EH (cell line): ENCODE measurements at regions not wholly inside any gene's neighbourhood (a gene's known extent, or its start where the extent isn't known, plus 50 kb on each side); places are given as distances from the start of the nearest gene placed in this dataset.
"Not testable (repeated sequence)": the region's sequence is repeated elsewhere in the genome, so short reads cannot be mapped to it uniquely, and the experiment has no call there.

ENCODE experiments used
- DNase-seq: peaks from one replicate; pipeline ENCODE4 v3.0.0-alpha.2; 2015; ENCODE audit warnings: low read depth

DNA sequence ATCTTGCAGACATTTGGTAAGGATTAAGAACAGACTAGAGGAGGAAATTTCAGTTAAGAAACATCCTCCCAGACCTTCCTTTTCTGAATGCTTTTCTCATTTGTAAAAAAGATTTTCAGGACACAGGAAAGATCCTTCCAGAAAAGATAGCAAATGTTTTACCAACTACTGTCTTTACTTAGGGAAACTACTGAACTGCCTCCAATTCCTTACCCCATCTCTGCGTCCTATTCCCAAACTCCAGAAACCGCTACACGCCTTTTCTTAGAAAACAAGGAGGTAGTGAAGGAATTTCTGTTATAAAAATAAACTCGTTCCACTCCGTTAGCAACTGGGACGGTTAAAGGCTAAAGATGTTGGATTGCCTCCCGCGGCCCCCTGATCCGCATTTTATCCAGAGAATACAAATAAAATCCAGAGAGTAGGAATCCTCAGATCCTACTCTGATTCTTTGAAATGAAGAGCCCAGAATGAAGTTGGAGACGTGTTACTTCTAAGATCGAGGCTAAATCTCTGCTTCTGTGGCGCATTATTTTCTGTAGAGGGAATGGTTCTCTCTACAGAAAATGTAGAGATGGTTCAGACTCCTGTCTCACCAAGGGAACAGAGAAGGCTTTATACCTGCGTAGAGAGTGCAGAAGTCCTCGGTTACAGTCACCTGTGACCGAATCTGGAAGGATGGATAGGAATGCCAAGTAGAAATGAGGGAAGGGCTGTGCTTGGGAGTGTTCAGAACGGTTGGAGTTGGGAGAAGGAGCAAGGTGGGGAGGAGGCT, 133.0 kb downstream of the GPX5 start:
- DNase-seq, result no peak

DNA sequence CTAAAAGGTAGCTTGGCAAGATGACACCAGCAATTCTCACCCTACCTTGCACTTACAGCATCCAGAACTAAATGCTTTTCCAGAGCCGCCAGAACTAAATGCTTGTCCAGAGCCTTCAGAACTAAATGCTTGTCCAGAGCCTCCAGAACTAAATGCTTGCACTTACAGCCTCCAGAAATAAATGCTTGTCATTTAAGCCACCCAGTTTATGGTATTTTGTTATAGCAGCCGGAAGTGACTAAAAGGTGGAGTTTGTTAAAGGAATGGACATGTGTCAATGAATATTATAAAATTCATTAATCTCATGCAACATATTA, 133.5 kb downstream of the GPX5 start:
- no peak for DNase-seq

DNA sequence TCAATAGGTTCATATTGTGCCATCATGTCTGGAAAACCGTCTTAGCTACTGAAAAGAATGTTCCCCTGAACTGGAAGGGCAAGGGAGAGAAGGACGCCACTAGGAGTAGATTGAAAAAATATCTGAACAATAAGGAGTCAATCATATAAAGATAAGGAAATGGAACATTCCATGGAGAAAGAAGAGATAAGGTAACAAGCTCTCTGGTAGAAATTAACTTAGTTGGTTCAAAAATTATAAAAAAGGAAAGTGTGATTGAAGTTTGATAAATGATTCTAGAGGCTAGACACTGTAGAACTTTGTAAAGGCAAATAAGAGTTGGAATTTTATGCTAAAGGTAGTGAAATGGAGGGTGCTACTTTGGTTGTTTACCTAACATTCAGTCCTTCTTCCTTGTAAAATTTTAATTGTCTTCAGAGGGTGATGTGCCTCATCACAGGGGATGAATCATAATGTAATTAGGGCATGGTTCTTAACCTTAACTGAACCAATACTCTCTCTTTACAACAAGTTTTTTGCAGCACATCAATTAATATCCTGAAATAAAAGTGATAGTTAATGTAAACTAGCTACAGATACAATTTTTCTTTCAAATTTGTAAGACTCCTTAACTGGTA, 135.5 kb downstream of the GPX5 start:
- no peak for DNase-seq

DNA sequence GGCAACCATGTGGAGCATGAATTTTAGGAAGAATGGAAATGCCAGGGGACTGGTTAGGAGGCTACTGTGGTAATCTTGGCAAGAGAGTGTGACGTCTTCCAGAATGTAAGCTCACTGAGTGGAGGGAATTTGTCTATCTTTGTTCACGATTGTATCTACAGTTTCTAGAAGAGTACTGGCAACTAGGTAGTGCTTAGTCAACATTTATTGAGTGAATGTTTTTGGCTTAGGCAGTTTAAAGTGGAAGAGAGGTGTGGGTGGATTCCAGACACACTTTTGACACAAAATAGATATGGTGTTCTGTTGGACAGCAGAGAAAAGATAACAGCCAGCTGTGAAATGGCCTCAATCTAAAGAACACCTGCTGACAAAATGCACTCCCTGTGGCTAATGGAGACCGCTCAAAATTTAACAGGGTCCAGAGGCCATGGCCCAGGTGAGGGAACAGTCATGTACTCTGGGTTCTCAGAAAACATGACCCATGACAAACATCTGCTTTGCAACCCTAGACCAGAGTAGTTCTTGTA, 139.3 kb downstream of the GPX5 start:
- DNase-seq, result no peak

DNA sequence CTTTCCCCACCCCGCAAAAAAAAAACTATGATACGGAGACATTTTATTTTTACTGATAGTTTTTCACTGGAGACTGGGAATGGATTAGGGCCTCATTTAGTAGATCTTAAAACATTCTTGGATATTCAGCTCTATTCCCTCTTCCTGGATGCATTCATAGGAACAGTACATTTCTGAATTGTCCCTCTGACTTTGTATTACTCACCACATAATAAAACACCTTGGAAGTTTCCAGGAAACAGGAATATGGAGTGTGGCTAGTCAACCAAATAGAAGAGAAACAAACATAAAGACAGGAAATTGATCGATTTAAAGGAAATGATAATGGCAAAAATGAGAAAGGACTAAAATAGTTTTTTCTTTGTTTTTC, 147.7 kb downstream of the GPX5 start:
- no peak for DNase-seq

DNA sequence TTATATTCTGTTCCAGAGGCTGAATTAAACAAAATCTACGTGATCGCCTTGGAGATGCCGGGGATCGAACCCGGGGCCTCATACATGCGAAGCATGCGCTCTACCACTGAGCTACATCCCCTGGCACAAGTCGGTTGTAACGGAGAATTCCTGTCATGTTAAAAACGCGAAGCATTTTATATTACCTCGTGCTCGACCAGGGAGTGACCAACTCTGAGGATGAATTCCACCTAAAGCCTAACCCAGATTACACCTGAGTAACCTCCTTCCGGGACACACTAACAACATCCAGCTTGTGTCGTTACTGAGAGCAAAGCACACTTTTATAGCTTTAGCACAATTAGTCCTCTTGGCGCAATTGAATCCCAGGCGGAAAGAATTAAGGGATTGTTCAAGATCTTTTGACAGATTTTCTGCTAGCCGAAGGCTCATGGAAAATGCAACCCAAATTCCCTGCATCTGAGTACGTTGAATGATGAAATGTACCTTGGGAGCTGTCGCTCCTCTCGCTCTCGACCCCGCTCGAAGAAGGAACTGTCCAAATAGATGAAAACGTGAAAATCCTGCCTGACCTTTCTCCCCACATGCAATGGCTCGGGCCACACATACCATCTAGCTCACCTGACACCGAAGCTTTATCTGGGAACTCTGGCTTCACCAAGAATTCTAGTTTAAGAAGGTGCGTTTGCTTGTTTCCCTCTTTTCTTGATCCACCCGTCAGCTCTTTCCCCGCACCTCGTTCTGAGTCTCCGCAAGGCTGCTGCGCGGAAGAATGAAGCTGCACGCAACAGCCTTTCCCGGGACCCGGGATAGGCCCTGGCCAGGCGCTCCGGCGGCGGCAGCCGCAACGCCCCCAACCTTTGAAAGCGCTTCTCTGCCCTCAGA, 148.3 kb downstream of the GPX5 start:
- DNase-seq, result peak; percentile 73

DNA sequence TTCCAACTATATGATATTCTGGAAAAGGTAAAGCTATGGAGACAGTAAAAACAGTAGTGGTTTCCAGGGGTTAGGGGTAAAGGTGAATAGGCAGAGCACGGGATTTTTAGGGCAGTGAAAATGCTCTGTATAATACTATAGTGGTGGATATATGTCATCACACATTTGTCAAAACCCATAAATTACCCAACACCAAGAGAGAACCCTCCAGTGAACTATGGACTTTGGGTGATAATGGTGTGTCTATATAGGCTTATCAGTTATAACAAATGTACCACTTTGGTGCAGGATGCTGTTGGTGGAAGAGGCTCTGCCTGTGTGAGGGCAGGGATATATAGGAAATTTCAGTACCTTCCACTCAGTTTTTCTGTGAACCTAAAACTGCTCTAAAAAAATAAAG, 149.9 kb downstream of the GPX5 start:
- DNase-seq, result no peak

DNA sequence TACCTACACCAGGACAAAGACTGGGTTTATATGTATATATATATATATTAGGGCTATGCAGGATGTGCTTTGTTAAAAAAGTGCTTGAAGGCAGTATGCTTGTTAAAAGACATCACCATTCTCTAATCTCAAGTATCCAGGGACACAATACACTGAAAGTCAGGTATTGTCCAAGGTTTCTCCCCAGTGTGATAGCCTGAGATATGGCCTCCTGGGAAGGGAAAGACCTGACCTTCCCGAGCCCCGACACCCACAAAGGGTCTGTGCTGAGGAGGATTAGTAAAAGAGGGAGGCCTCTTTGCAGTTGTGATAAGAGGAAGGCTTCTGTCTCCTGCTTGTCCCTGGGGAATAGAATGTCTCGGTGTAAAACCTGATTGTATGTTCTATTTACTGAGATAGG, 156.9 kb downstream of the GPX5 start:
- DNase-seq, result no peak

DNA sequence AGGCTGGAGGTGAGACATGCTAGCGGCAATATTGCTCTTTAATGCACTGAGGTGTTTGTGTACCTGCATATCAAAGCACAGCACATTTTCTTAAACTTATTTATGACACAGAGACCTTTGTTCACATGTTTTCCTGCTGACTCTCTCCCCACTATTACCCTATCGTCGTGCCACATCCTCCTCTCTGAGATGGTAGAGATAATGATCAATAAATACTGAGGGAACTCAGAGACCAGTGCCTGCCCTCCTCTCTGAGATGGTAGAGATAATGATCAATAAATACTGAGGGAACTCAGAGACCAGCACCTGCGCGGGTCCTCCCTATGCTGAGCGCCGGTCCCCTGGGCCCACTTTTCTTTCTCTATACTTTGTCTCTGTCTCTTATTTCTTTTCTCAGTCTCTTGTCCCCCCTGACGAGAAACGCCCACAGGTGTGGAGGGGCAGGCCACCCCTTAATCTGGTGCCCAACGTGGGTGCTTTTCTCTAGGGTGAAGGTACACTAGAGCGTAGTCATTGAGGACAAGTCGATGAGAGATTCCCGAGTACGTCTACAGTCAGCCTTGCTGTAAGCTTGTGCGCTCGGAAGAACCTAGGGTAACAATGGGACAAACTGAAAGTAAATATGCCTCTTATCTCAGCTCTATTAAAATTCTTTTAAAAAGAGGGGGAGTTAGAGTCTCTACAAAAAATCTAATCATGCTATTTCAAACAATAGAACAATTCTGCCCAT, 157.4 kb downstream of the GPX5 start:
- not testable (repeated sequence) for DNase-seq

DNA sequence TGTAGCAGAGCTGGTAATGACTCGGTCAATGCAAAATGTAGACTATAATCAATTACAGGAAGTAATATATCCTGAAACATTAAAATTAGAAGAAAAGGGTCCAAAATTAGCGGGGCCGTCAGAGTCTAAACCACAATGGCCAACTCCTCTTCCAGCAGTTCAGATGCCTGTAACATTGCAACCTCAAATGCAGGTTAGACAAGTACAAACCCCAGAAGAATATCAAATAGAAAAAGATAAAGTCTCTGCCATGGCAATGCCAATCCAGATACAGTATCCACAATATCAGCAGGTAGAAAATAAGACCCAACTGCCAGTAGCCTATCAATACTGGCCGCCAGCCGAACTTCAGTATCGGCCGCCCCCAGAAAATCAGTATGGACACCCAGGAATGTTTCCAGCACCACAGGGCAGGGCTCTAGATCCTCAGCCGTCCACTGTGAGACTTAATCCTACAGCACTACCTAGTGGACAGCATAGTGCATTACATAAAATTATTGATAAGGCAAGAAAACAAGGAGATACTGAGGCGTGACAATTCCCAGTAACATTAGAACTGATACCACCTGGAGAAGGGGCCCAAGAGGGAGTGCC, 158.4 kb downstream of the GPX5 start:
- DNase-seq, result peak; percentile 59

DNA sequence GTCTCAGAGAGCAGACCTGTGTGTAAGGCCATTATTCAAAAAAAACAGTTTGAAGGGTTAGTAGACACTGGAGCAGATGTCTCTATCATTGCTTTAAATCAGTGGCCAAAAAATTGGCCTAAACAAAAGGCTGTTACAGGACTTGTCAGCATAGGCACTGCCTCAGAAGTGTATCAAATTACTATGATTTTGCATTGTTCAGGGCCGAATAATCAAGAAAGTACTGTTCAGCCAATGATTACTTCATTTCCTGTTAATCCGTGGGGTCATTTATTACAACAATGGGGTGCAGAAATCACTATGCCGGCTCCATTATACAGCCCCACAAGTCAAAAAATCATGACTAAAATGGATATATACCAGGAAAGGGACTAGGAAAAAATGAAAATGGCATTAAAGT, 160.3 kb downstream of the GPX5 start:
- not testable (repeated sequence) for DNase-seq

DNA sequence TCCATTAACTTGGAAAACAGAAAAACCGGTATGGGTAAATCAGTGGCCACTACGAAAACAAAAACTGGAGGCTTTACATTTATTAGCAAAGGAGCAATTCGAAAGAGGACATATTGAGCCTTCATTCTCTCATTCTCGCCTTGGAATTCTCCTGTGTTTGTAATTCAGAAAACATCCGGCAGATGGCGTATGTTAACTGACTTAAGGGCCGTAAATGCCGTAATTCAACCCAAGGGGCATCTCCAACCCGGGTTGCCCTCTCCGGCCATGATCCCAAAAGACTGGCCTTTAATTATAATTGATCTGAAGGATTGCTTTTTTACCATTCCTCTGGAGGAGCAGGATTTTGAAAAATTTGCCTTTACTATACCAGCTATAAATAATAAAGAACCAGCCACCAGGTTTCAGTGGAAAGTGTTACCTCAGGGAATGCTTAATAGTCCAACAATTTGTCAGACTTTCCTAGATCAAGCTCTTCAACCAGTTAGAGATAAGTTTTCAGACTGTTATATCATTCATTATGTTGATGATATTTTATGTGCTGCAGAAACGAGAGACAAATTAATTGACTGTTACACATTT, 160.9 kb downstream of the GPX5 start:
- DNase-seq, result peak; percentile 68

DNA sequence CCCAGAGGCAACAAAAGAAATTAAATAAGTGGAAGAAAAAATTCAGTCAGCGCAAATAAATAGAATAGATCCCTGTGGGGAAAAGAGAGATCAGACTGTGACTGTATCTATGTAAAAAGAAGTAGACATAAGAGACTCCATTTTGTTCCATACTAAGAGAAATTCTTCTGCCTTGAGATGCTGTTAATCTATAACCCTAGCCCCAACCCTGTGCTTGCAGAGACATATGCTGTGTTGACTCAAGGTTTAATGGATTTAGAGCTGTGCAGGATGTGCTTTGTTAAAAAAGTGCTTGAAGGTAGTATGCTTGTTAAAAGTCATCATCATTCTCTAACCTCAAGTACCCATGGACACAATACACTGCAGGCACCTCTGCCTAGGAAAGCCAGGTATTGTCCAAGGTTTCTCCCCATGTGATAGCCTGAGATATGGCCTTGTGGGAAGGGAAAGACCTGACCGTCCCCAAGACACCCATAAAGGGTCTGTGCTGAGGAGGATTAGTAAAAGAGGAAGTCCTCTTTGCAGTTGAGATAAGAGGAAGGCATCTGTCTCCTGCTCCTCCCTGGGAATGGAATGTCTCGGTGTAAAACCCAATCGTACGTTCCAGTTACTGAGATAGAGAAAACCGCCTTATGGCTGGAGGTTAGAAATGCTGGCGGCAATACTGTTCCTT, 161.8 kb downstream of the GPX5 start:
- DNase-seq, result not testable (repeated sequence)

DNA sequence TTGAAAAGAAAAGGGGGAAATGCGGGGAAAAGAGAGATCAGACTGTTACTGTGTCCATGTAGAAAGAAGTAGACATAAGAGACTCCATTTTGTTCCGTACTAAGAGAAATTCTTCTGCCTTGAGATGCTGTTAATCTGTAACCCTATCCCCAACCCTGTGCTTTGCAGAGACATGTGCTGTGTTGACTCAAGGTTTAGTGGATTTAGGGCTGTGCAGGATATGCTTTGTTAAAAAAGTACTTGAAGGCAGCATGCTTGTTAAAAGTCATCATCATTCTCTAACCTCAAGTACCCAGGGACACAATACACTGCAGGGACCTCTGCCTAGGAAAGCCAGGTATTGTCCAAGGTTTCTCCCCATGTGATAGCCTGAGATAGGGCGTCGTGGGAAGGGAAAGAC, 166.3 kb downstream of the GPX5 start:
- DNase-seq, result not testable (repeated sequence)

DNA sequence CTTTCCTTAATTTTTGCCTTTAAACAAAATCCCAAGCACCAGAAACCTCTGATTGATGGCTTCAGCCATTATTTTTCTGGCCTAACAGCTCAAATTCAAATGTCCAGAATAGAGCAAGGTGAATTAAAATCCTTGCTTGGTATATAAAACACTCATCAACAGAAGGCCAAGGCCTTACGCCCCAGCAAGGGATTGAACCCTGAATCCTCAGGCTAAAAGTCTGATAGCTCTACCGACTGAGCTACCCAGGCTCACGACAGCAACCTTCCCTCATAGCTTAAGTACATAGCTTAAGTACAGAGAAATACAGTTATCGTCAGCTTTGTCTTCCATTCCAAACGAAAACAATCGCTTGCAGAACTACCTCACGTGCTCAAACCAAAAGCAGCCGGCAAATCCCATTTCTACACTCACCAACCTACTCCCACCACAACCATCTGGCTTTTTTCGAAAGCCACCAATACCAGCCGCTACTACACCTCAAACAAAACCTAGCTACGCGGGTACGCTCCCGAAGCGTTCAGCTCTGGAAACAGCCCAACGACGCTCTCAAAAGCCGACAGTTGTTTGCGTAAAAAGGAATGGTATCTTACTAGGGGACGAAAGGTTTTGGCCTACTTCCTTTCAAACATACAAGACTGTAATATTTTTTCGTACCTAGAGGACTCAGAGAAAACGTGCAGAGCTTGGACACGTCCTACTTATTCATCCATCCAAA, 167.5 kb downstream of the GPX5 start:
- DNase-seq, result no peak

DNA sequence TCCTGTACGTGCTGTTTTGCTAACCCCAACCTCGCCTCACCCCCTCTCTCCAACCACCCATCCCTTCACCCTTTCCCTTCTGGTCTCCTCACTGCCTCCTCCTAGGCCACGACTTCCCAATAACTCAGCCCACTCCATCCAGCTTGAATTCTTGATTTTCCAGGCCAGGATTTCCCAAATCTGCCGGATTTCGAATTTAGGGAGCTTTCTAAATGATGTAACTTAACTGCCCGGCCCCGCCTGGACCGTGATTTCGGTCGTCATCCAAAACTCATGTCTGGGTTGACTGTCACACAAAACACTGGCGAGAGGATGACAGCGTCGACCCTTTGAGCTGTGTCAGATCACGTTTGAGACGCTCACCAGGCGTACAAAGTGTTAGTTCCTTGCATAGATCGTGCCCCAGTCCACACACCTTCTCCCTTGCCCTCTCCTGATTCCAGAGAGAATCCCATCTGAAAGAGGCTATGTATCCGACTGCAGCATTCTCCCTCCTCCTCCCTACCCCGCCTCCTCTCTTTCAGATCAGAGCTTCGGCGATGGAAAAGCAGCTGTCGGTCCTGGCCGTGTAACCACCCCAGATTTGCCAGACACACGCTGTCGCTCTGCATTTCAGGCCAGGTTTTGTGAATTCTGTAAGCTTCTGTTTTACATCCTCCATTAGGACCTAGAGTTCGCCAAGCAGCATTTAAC, 168.2 kb downstream of the GPX5 start:
- no peak for DNase-seq

DNA sequence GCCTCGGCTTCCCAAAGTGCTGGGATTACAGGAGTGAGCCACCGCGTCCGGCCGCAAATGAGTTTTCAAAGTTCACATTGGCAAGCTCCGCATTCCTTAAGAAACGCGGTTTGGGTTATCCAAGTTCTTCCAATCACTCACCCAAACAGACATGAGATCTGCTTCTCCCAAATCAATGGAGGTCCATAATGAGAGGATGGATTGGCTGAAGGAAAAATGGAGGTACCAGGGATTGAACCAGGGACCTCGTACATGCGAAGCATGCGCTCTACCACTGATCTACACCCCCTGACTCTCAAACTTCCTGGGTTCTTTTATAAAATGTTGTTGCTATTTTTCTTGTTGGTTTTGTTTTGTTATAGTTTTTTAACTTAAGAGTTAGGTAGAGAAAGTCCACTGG, 170.0 kb downstream of the GPX5 start:
- DNase-seq, result peak; percentile 19

DNA sequence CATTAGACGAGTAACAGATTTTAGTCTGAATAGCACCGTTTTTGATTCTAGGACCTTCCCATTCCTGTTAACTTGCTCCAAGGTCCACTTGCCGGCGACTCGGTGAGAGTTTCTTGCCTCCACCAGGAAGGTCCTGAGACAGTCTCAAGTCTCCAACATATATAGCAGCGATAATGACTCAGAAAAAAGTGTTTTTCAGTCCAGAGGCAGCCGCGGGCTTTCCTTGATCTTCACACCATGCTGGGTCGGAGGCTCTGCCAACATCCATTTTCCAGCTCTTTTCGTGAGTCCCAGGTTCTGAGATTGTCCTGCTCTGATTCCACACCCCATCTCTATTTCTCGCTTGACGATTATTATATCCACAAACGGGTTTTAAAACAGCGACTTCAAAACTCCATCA, 170.5 kb downstream of the GPX5 start:
- no peak for DNase-seq

DNA sequence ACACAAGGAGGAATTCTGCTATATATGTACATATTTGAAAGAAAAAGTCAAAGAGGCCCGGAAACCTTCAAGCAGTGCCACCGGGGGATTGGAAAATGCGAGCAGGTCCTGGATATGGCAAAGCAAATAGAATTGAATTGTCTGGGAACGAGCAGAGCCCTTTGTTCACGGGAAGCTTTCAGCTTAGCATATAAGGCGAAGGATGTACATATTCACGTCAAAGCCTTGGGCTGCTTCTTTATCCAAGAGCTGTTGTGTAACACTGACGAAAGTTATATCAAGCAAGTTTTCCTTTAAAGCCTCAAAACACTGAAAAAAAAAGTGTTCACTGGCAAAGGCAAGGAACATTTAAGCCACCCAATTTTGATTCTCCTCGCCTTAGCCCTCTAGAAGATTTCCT, 171.0 kb downstream of the GPX5 start:
- no peak for DNase-seq
